Osteoblast (primary cell): ENCODE measurements at regions not wholly inside any gene's neighbourhood (a gene's known extent, or its start where the extent isn't known, plus 50 kb on each side); places are given as distances from the start of the nearest gene placed in this dataset.

Source experiments
- DNase-seq: peaks from one replicate; pipeline ENCODE4 v3.0.0; 2011; ENCODE audit warnings: low spot score, mixed read lengths; ENCODE audit not compliant: insufficient read length; ENCODE audit errors: missing footprints
- H2AFZ ChIP-seq: 2 replicates; pipeline ENCODE4 v1.6.0; 2011; ENCODE audit warnings: mild to moderate bottlenecking, low read length
- H3K27ac ChIP-seq: 2 replicates; pipeline ENCODE4 v1.5.1; 2011; ENCODE audit warnings: mild to moderate bottlenecking, low read depth, low read length, moderate library complexity
- H3K27me3 ChIP-seq: 2 replicates; pipeline ENCODE4 v1.6.0; 2012; ENCODE audit warnings: mild to moderate bottlenecking, control low read depth, inconsistent platforms, low read length, moderate library complexity; ENCODE audit not compliant: insufficient read depth
- H3K36me3 ChIP-seq: 2 replicates; pipeline ENCODE4 v1.5.1; 2011; ENCODE audit warnings: mild to moderate bottlenecking, low read length, control low read depth, moderate library complexity; ENCODE audit not compliant: insufficient read depth
- H3K4me1 ChIP-seq: 2 replicates; pipeline ENCODE4 v1.5.1; 2011; ENCODE audit warnings: mild to moderate bottlenecking, low read length, control low read depth, moderate library complexity; ENCODE audit not compliant: insufficient read depth
- H3K4me2 ChIP-seq: 2 replicates; pipeline ENCODE4 v1.6.0; 2011; ENCODE audit warnings: mild to moderate bottlenecking, low read length; ENCODE audit not compliant: insufficient read depth
- H3K4me3 ChIP-seq: fragments of 200-600 bp; sonication (generic); 3 replicates; pipeline ENCODE4 v1.5.1; 2012; ENCODE audit warnings: mild to moderate bottlenecking, low read length, inconsistent platforms; ENCODE audit not compliant: insufficient read depth
- H3K79me2 ChIP-seq: 2 replicates; pipeline ENCODE4 v1.6.0; 2012; ENCODE audit warnings: mild to moderate bottlenecking, low read length, control low read depth, inconsistent platforms; ENCODE audit not compliant: insufficient read depth
- H3K9me3 ChIP-seq: 2 replicates; pipeline ENCODE4 v1.5.1; 2011; ENCODE audit warnings: low read depth, low read length, control low read depth
- H4K20me1 ChIP-seq: 2 replicates; pipeline ENCODE4 v1.6.0; 2012; ENCODE audit warnings: mild to moderate bottlenecking, low read length, control low read depth; ENCODE audit not compliant: insufficient read depth
- CTCF ChIP-seq: IDR thresholded peaks from 2 replicates; pipeline ENCODE4 v1.5.1; 2011; ENCODE audit warnings: mild to moderate bottlenecking, low read depth, low read length, moderate library complexity; ENCODE audit errors: extremely low read depth

GRCh38 chr5:52491071-52491787, 296.5 kb upstream of the ITGA1 start:
- Histone ChIP-seq H4K20me1 (no peaks in the 10 kb centered on the region), H3K4me3 (no peak overlapping the region), H3K36me3 (no peaks in the 10 kb centered on the region), H3K9me3 (no peaks in the 10 kb centered on the region), H3K27me3 (no peaks in the 10 kb centered on the region), H3K4me2 (no peak overlapping the region), H3K4me1 (no peaks in the 10 kb centered on the region), H3K27ac (no peak overlapping the region), H2AFZ (no peak overlapping the region), H3K79me2 (no peaks in the 10 kb centered on the region)
- DNase-seq: no peak
- no peak for TF ChIP-seq CTCF

GRCh38 chr5:52491818-52492217, 295.9 kb upstream of the ITGA1 start:
- no peaks in the 10 kb centered on the region for H3K4me1 ChIP-seq
- no peaks in the 10 kb centered on the region for H3K36me3 ChIP-seq
- no peak overlapping the region for H3K27ac ChIP-seq
- H3K4me3 ChIP-seq: no peak overlapping the region
- no peaks in the 10 kb centered on the region for H3K9me3 ChIP-seq
- no peak overlapping the region for H3K4me2 ChIP-seq
- no peak overlapping the region for H2AFZ ChIP-seq
- no peak for DNase-seq
- no peaks in the 10 kb centered on the region for H4K20me1 ChIP-seq
- TF ChIP-seq CTCF: no peak
- H3K27me3 ChIP-seq: no peaks in the 10 kb centered on the region
- no peaks in the 10 kb centered on the region for H3K79me2 ChIP-seq

- no peak for TF ChIP-seq CTCF
Measured at GRCh38 chr5:52497133-52497693, 290.5 kb upstream of the ITGA1 start.

GRCh38 chr5:52498607-52499006, 289.1 kb upstream of the ITGA1 start:
- TF ChIP-seq CTCF: no peak
- no peak overlapping the region for H3K4me2 ChIP-seq
- no peaks in the 10 kb centered on the region for H3K27me3 ChIP-seq
- H3K4me1 ChIP-seq: no peaks in the 10 kb centered on the region
- no peaks in the 10 kb centered on the region for H3K9me3 ChIP-seq
- no peaks in the 10 kb centered on the region for H4K20me1 ChIP-seq
- H3K79me2 ChIP-seq: no peaks in the 10 kb centered on the region
- no peak for DNase-seq
- H2AFZ ChIP-seq: no peak overlapping the region
- no peak overlapping the region for H3K4me3 ChIP-seq
- no peak overlapping the region for H3K27ac ChIP-seq
- H3K36me3 ChIP-seq: no peaks in the 10 kb centered on the region

More at GRCh38 chr5:52497133-52497693, 290.5 kb upstream of the ITGA1 start:
- no peaks in the 10 kb centered on the region for H3K9me3 ChIP-seq
- H2AFZ ChIP-seq: no peak overlapping the region
- H3K79me2 ChIP-seq: no peaks in the 10 kb centered on the region
- H4K20me1 ChIP-seq: no peaks in the 10 kb centered on the region
- H3K4me3 ChIP-seq: no peak overlapping the region
- H3K4me1 ChIP-seq: no peaks in the 10 kb centered on the region
- H3K27ac ChIP-seq: no peak overlapping the region
- H3K27me3 ChIP-seq: no peaks in the 10 kb centered on the region
- H3K4me2 ChIP-seq: no peak overlapping the region
- DNase-seq: no peak
- H3K36me3 ChIP-seq: no peaks in the 10 kb centered on the region
